HepG2 (cell line): ENCODE measurements at regions not wholly inside any gene's neighbourhood (a gene's known extent, or its start where the extent isn't known, plus 50 kb on each side); places are given as distances from the start of the nearest gene placed in this dataset.

Experiments used
- ATAC-seq: fragments of 200-7000 bp; cut with Tn5 transposase; 3 replicates; pipeline ENCODE4 v1.9.1; 2020; ENCODE audit warnings: mild to moderate bottlenecking, moderate library complexity
- BruUV-seq: library from RNA; stranded (reverse); fragments of 400-500 nt; replicated peaks from 2 replicates; lab custom pipeline; 2021; lab: Mats Ljungman, UMichigan
- CTCF ChIA-PET: fragments of 300-600 bp; formaldehyde crosslinking; extraction: SDS; loops from one replicate; lab custom pipeline; 2021; ENCODE audit warnings: low total read pairs, inconsistent platforms, low intra/inter-chr PET ratio; lab: Yijun Ruan, JAX
- POLR2A ChIA-PET: fragments of 350-600 bp; sonication (Branson Sonifier 250); formaldehyde crosslinking; loops from one replicate; lab custom pipeline; 2020; ENCODE audit warnings: antibody characterized with exemption, inconsistent platforms; lab: Yijun Ruan, JAX
- DNase-seq: peaks from one replicate; pipeline ENCODE4 v3.0.0-alpha.2; 2015; ENCODE audit warnings: low spot score
- FAIRE-seq: peaks from 3 replicates; lab custom pipeline; 2011; peaks lifted over from hg19 to GRCh38; lab: Jason Lieb, UNC
- H2AFZ ChIP-seq: one replicate; pipeline ENCODE4 v1.6.1; 2011; ENCODE audit warnings: low read length, inconsistent platforms
- H3K27ac ChIP-seq: fragments of 300-600 bp; 3 replicates; pipeline ENCODE4 v1.8.0; 2011; ENCODE audit warnings: mixed run types, mild to moderate bottlenecking, mixed read lengths, low read length, inconsistent platforms; ENCODE audit not compliant: insufficient read depth; ENCODE audit errors: extremely low read length
- H3K27me3 ChIP-seq, 2 experiments: fragments of 200-600 bp in 1 of 2; 2 replicates in 1 of 2; 3 replicates in 1 of 2; pipeline versions ENCODE4 v1.6.0 to v1.8.0; 2011; ENCODE audit warnings: low read length in 2 of 2, mild to moderate bottlenecking in 2 of 2, moderate library complexity in 2 of 2, inconsistent platforms in 1 of 2; ENCODE audit not compliant: insufficient read depth in 2 of 2, control insufficient read depth in 1 of 2
- H3K36me3 ChIP-seq, 2 experiments: fragments of 200-600 bp in 1 of 2; replicated peaks in 1 of 2; 2 replicates in 1 of 2; 3 replicates in 1 of 2; pipeline versions ENCODE4 v1.5.1 to v1.8.0; 2011; ENCODE audit warnings: low read length in 2 of 2, inconsistent platforms in 1 of 2; ENCODE audit not compliant: insufficient read depth in 2 of 2, control insufficient read depth in 1 of 2
- H3K4me1 ChIP-seq: 2 replicates; pipeline ENCODE4 v1.5.1; 2012; ENCODE audit warnings: low read length, inconsistent platforms; ENCODE audit not compliant: insufficient read depth
- H3K4me2 ChIP-seq: 2 replicates; pipeline ENCODE4 v1.6.0; 2011; ENCODE audit warnings: low read depth, low read length, inconsistent platforms
- H3K4me3 ChIP-seq, 3 experiments: fragments of 200-600 bp in 1 of 3; sonication (generic), shearing (Covaris generic) in 1 of 3; replicated peaks in 1 of 3; 2 replicates each; pipeline ENCODE4 v1.5.1; 2011 to 2016; ENCODE audit warnings: low read length in 3 of 3, inconsistent platforms in 2 of 3, low read depth in 2 of 3, mild to moderate bottlenecking in 2 of 3, control low read depth in 1 of 3, mixed read lengths in 1 of 3; ENCODE audit not compliant: insufficient read depth in 1 of 3
- H3K79me2 ChIP-seq: one replicate; pipeline ENCODE4 v1.6.1; 2011; ENCODE audit warnings: low read length, inconsistent platforms; ENCODE audit not compliant: insufficient read depth
- H3K9ac ChIP-seq: 2 replicates; pipeline ENCODE4 v1.6.0; 2011; ENCODE audit warnings: mild to moderate bottlenecking, low read depth, low read length, inconsistent platforms; ENCODE audit not compliant: insufficient read depth
- H3K9me3 ChIP-seq: 2 replicates; pipeline ENCODE4 v1.5.1; 2012; ENCODE audit warnings: mild to moderate bottlenecking, low read length
- H4K20me1 ChIP-seq: 2 replicates; pipeline ENCODE4 v1.6.0; 2011; ENCODE audit warnings: inconsistent platforms, mild to moderate bottlenecking, low read length, moderate library complexity; ENCODE audit not compliant: insufficient read depth
- ARNTL ChIP-seq: sonication (generic); formaldehyde crosslinking; IDR thresholded peaks from 2 replicates; pipeline ENCODE4 v1.4.0; 2020; ENCODE audit warnings: mild to moderate bottlenecking, missing genetic modification reagents
- HOXA3 ChIP-seq: sonication (generic); formaldehyde crosslinking; IDR thresholded peaks from 2 replicates; pipeline ENCODE4 v1.5.0; 2020; ENCODE audit warnings: missing genetic modification reagents
- IRX3 ChIP-seq: sonication (generic); formaldehyde crosslinking; IDR thresholded peaks from 2 replicates; pipeline ENCODE4 v1.8.1; 2023; ENCODE audit warnings: mild to moderate bottlenecking, low read depth, missing genetic modification reagents, borderline replicate concordance
- MAFF ChIP-seq: IDR thresholded peaks from 2 replicates; pipeline ENCODE4 v1.6.1; 2011; ENCODE audit warnings: low read depth, low read length, improper control_type of control experiment
- MAFK ChIP-seq, 2 experiments: IDR thresholded peaks in 1 of 2; conservative IDR thresholded peaks in 1 of 2; 2 replicates each; pipeline ENCODE4 v1.6.1; 2011; ENCODE audit warnings: improper control_type of control experiment in 2 of 2, low read length in 2 of 2
- MIXL1 ChIP-seq: IDR thresholded peaks from 2 replicates; pipeline ENCODE4 v1.6.1; 2016
- MTF1 ChIP-seq: sonication (generic); formaldehyde crosslinking; IDR thresholded peaks from 2 replicates; pipeline ENCODE4 v1.5.0; 2020; ENCODE audit warnings: missing genetic modification reagents
- NKX3-1 ChIP-seq: sonication (generic); formaldehyde crosslinking; IDR thresholded peaks from 2 replicates; pipeline ENCODE4 v1.5.0; 2020; ENCODE audit warnings: missing genetic modification reagents
- TAF15 ChIP-seq: fragments of 200-400 bp; formaldehyde crosslinking; IDR thresholded peaks from one replicate; pipeline ENCODE4 v1.6.1; 2018; ENCODE audit warnings: mild to moderate bottlenecking, low read depth, low read length; ENCODE audit not compliant: poor library complexity, severe bottlenecking
- ZNF224 ChIP-seq: sonication (generic); formaldehyde crosslinking; IDR thresholded peaks from 2 replicates; pipeline ENCODE4 v1.5.0; 2020; ENCODE audit warnings: mild to moderate bottlenecking, missing genetic modification reagents
- ZNF333 ChIP-seq: sonication (generic); formaldehyde crosslinking; IDR thresholded peaks from 2 replicates; pipeline ENCODE4 v1.4.0; 2020; ENCODE audit warnings: mild to moderate bottlenecking, missing genetic modification reagents, borderline replicate concordance
- ZNF607 ChIP-seq: sonication (generic); formaldehyde crosslinking; IDR thresholded peaks from 2 replicates; pipeline ENCODE4 v1.5.1; 2020; ENCODE audit warnings: missing genetic modification reagents, mild to moderate bottlenecking, borderline replicate concordance
- WGBS: methylation state at CpG from one replicate; pipeline ENCODE4 v1.1.6; 2017; ENCODE audit warnings: low lambda C conversion rate; 5-methylcytosine and 5-hydroxymethylcytosine counted together
- in situ Hi-C: cut with HindIII; loops from 2 replicates; pipeline ENCODE4 v1.10.0; 2017; ENCODE audit warnings: low pct_unique_long_range_greater_than_20kb; ENCODE audit not compliant: extremely low pct_ligation_motif_present
- intact Hi-C: fragments of 100-400 bp; cut with micrococcal nuclease; formaldehyde crosslinking; loops from one replicate; pipeline ENCODE4 v1.10.0; 2022; ENCODE audit not compliant: unreplicated experiment
- TF ChIP-seq, protein P1 (sequence below): sonication (generic); formaldehyde crosslinking; IDR thresholded peaks from 2 replicates; pipeline ENCODE4 v1.5.1; 2020; ENCODE audit warnings: mild to moderate bottlenecking, missing genetic modification reagents, moderate library complexity

DNA sequence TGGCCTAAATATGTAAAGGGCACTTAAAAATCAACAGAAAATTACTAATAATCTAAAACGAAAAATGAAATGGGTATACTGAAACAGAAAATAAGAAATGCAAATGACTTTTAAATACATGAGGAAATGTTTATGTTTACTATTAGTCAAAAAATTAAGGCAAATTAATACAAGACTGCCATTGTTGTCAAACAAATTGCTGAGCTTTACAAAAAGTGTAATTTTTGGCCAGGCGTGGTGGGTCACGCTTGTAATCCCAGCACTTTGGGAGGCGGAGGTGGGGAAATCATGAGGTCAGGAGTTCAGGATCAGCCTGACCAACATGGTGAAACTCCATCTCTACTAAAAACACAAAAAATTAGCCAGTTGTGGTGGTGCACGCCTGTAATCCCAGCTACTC lies 343.9 kb upstream of the SGO1 start:
- ChIA-PET POLR2A (no interaction called here), CTCF (no interaction called here)
- Histone ChIP-seq H2AFZ (no peak overlapping the region), H3K9me3 (peaks cover 31% of the 10 kb centered on the region), H3K36me3 (no peaks in the 10 kb centered on the region), H3K4me3 (no peak overlapping the region), H3K9ac (no peak overlapping the region), H3K27ac (no peak overlapping the region), H3K4me2 (no peak overlapping the region), H3K27me3 (no peaks in the 10 kb centered on the region), H3K4me1 (no peaks in the 10 kb centered on the region), H3K79me2 (no peaks in the 10 kb centered on the region), H4K20me1 (no peaks in the 10 kb centered on the region)
- BruUV-seq = no TSS peak
- in situ Hi-C loops (no loop called here), intact Hi-C loops (no loop called here)
- WGBS = 22% methylated on average over 5 of the region's 5 CpGs
- TF ChIP-seq MAFK (conservative IDR thresholded peaks at IDR 0.05 in 1 of 2, IDR thresholded peaks at IDR 0.05 in 1 of 2; ENCODE audit: low read length in 2 of 2) (peak; percentile 31 to 65), TAF15 (no peak), IRX3 (CRISPR knock-in tag) (no peak), ARNTL (CRISPR knock-in tag) (no peak), MAFF (peak; percentile 56), NKX3-1 (CRISPR knock-in tag) (no peak), MTF1 (CRISPR knock-in tag) (no peak), MIXL1 (CRISPR knock-in tag) (no peak), ZNF333 (CRISPR knock-in tag) (no peak), ZNF607 (CRISPR knock-in tag) (no peak), ZNF224 (CRISPR knock-in tag) (no peak), HOXA3 (CRISPR knock-in tag) (no peak)
- TF ChIP-seq, protein P1, sequence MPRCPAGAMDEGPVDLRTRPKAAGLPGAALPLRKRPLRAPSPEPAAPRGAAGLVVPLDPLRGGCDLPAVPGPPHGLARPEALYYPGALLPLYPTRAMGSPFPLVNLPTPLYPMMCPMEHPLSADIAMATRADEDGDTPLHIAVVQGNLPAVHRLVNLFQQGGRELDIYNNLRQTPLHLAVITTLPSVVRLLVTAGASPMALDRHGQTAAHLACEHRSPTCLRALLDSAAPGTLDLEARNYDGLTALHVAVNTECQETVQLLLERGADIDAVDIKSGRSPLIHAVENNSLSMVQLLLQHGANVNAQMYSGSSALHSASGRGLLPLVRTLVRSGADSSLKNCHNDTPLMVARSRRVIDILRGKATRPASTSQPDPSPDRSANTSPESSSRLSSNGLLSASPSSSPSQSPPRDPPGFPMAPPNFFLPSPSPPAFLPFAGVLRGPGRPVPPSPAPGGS (CRISPR knock-in tag) = no peak
- no peak for ATAC-seq
- FAIRE-seq = no peak
- DNase-seq = no peak
